ENCODE measurements at regions not wholly inside any gene's neighbourhood (a gene's known extent, or its start where the extent isn't known, plus 50 kb on each side); places are given as distances from the start of the nearest gene placed in this dataset.

DNA sequence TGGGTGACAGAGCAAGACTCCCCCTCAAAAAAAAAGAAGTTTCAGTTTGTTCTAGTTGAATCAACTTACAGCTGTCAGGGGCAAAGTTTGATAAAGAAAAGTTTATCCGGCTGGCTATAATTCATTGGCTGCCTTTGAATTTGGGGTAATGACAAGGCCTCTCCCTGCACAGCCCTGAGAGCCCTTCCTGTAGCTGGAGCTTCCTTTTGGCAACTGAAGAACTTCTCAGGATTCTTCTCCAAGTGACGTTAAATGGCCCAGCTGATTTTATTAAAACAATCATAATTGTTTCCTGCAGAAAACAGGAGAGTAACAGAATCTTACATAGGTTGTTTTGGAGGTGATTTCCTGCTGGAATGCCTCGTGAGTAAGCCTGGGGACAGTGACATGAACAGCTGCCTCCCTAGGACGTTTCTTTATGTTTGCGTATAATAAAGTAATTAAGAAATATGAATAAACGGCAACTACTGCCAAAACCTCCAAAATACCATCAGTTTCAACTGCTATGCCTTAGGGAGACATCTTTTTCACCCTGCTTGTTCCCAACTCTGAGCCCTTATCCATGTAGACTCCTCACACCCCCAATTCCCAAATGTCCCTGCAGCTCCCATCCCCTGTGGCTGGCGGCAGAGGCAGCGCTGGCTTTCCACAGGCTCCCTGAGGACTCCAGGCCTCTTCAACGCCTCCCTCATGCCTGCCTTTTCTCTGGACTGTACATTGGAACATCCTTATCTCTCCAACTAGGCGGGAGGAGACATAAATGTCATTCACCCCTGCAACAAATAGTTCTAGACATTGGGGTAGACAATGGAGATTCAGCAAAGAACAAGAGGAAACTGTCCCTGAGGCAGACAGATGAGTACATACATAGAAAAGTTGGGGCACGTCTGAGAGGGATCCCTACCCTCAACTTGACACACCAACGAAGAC is 59.2 kb upstream of the FZD7 start:
- no peak for TF ChIP-seq GATA2 (IDR thresholded peaks at IDR 0.05; ENCODE audit: low read depth, low read length)
- no peak for TF ChIP-seq GATA3 (IDR thresholded peaks at IDR 0.05; ENCODE audit: low read depth, low read length)

Data from SH-SY5Y (cell line).